NB4 (cell line): ENCODE measurements at regions not wholly inside any gene's neighbourhood (a gene's known extent, or its start where the extent isn't known, plus 50 kb on each side); places are given as distances from the start of the nearest gene placed in this dataset.

ENCODE experiments used
- CTCF ChIP-seq: IDR thresholded peaks from one replicate; pipeline ENCODE4 v1.5.1; 2012; ENCODE audit warnings: low read depth, low read length
- POLR2A ChIP-seq: IDR thresholded peaks from 2 replicates; pipeline ENCODE4 v1.6.1; 2011; ENCODE audit warnings: mild to moderate bottlenecking; ENCODE audit not compliant: insufficient read length; ENCODE audit errors: extremely low read depth
- TF ChIP-seq, protein P1 (sequence below): IDR thresholded peaks from 2 replicates; pipeline ENCODE4 v1.6.1; 2011; ENCODE audit warnings: low read depth, low read length

- no peak for TF ChIP-seq POLR2A
- TF ChIP-seq CTCF, result no peak
- TF ChIP-seq, protein P1, sequence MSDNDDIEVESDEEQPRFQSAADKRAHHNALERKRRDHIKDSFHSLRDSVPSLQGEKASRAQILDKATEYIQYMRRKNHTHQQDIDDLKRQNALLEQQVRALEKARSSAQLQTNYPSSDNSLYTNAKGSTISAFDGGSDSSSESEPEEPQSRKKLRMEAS, result no peak
Observed at GRCh38 chr6:98280492-98280891, 553.9 kb upstream of the POU3F2 start.
